Activated CD4-positive, alpha-beta T cell treated with anti-CD3 and anti-CD28 coated beads for 36 hours (primary cell): ENCODE measurements at regions not wholly inside any gene's neighbourhood (a gene's known extent, or its start where the extent isn't known, plus 50 kb on each side); places are given as distances from the start of the nearest gene placed in this dataset.

ENCODE experiments used
- ATAC-seq: fragments of 200-7000 bp; cut with Tn5 transposase; one replicate; pipeline ENCODE4 v1.10.0; 2021; ENCODE audit warnings: mild to moderate bottlenecking, moderate library complexity
- CTCF ChIA-PET: fragments of 350-600 bp; sonication (Branson Sonifier 250); formaldehyde crosslinking; loops from one replicate; lab custom pipeline; 2021; ENCODE audit warnings: antibody characterized with exemption; lab: Charles Lee
- POLR2A ChIA-PET: fragments of 350-600 bp; sonication (Branson Sonifier 250); formaldehyde crosslinking; loops from one replicate; lab custom pipeline; 2021; ENCODE audit warnings: antibody characterized with exemption, inconsistent platforms; lab: Charles Lee
- DNase-seq: peaks from one replicate; pipeline ENCODE4 v3.0.0-alpha.2; 2020
- H3K27ac Mint-ChIP-seq: one replicate; pipeline ENCODE4 v1.8.0; 2021; ENCODE audit warnings: mixed read lengths
- H3K27me3 Mint-ChIP-seq: one replicate; pipeline ENCODE4 v1.8.0; 2021; ENCODE audit warnings: mixed read lengths
- H3K36me3 Mint-ChIP-seq: one replicate; pipeline ENCODE4 v1.8.0; 2021; ENCODE audit warnings: low read depth, mixed read lengths
- H3K4me1 Mint-ChIP-seq: one replicate; pipeline ENCODE4 v1.8.0; 2021; ENCODE audit warnings: mixed read lengths
- H3K4me3 Mint-ChIP-seq: one replicate; pipeline ENCODE4 v1.8.0; 2021; ENCODE audit warnings: mild to moderate bottlenecking, moderate library complexity, mixed read lengths
- H3K9me3 Mint-ChIP-seq: one replicate; pipeline ENCODE4 v1.8.0; 2021; ENCODE audit warnings: low read depth, mixed read lengths
- intact Hi-C, 2 experiments: fragments of 100-400 bp; cut with DNase I in 1 of 2; cut with micrococcal nuclease in 1 of 2; formaldehyde crosslinking; loops; one replicate each; pipeline versions ENCODE4 v1.14.2 to v1.15.1; 2022 to 2024; cut with DNase I, micrococcal nuclease

- H3K9me3 Mint-ChIP-seq, result peaks cover 2% of the 10 kb centered on the region
- ATAC-seq (no peak), DNase-seq (no peak)
- intact Hi-C loops, result no loop called here
- ChIA-PET POLR2A (no interaction called here), CTCF (no interaction called here)
- H3K27ac Mint-ChIP-seq, result no peak overlapping the region
- H3K36me3 Mint-ChIP-seq, result no peaks in the 10 kb centered on the region
- no peaks in the 10 kb centered on the region for H3K4me1 Mint-ChIP-seq
- no peaks in the 10 kb centered on the region for H3K27me3 Mint-ChIP-seq
- no peak overlapping the region for H3K4me3 Mint-ChIP-seq
Measured at GRCh38 chr1:72946903-72947499, 664.7 kb upstream of the NEGR1 start.

DNA sequence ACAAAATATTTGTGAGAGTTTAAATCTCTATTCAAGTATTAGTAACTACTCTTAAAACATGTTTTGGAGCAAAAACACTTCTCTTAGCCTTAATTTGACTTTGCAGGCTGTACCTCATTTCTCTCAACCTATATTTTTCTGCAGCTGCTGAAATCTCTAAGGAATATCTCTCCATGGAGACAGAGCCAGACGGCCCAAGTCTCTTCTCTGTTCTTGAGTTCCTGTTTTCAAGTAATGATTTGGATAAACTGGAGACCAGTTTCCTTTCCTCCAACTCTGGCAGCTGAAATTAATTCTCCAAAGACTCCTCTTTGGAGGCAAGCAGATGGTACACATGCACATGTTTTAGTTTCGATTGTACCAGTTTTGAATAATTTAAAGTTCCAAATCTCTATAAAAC is 659.7 kb upstream of the NEGR1 start:
- Mint-ChIP-seq H3K4me1 (no peaks in the 10 kb centered on the region), H3K36me3 (no peaks in the 10 kb centered on the region), H3K9me3 (no peaks in the 10 kb centered on the region), H3K27ac (no peak overlapping the region), H3K4me3 (no peak overlapping the region), H3K27me3 (no peaks in the 10 kb centered on the region)
- intact Hi-C loops, result no loop called here
- ATAC-seq (no peak), DNase-seq (no peak)
- POLR2A ChIA-PET, result no interaction called here
- CTCF ChIA-PET, result no interaction called here

GRCh38 chr1:72938408-72938807 is 656.1 kb upstream of the NEGR1 start:
- no peak overlapping the region for H3K27ac Mint-ChIP-seq
- no peak for ATAC-seq
- POLR2A ChIA-PET, result no interaction called here

GRCh38 chr1:72937905-72938304 is 655.6 kb upstream of the NEGR1 start:
- DNase-seq (no peak), ATAC-seq (no peak)
- Mint-ChIP-seq H3K27ac (no peak overlapping the region), H3K4me3 (no peak overlapping the region), H3K36me3 (no peaks in the 10 kb centered on the region), H3K27me3 (no peaks in the 10 kb centered on the region), H3K9me3 (no peaks in the 10 kb centered on the region), H3K4me1 (no peaks in the 10 kb centered on the region)
- intact Hi-C loops, result no loop called here
- POLR2A ChIA-PET, result no interaction called here
- CTCF ChIA-PET, result no interaction called here

More at GRCh38 chr1:72938408-72938807, 656.1 kb upstream of the NEGR1 start:
- intact Hi-C loops, result no loop called here
- Mint-ChIP-seq H3K4me1 (no peaks in the 10 kb centered on the region), H3K4me3 (no peak overlapping the region), H3K9me3 (no peaks in the 10 kb centered on the region), H3K36me3 (no peaks in the 10 kb centered on the region), H3K27me3 (no peaks in the 10 kb centered on the region)
- DNase-seq, result no peak
- CTCF ChIA-PET, result no interaction called here

DNA sequence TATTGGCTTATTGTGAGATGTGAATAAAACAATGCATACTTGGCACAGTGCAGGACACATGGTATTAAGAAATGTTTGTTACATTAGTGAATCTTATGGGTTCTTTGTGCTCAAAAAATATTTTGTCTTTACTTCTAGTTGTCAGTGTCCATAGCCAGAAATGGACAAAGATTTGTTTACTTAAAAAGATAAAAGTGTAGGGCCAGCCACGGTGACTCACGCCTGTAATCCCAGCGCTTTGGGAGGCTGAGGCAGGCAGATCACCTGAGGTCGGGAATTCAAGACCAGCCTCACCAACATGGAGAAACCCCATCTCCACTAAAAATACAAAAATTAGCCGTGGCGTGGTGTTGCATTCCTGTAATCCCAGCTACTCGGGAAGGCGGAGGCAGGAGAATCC is 654.6 kb upstream of the NEGR1 start:
- DNase-seq (no peak), ATAC-seq (no peak)
- Mint-ChIP-seq H3K9me3 (peaks cover 4% of the 10 kb centered on the region), H3K4me3 (no peak overlapping the region), H3K27ac (no peak overlapping the region), H3K36me3 (no peaks in the 10 kb centered on the region), H3K27me3 (no peaks in the 10 kb centered on the region), H3K4me1 (no peaks in the 10 kb centered on the region)
- intact Hi-C loops, result no loop called here
- ChIA-PET CTCF (no interaction called here), POLR2A (no interaction called here)

DNA sequence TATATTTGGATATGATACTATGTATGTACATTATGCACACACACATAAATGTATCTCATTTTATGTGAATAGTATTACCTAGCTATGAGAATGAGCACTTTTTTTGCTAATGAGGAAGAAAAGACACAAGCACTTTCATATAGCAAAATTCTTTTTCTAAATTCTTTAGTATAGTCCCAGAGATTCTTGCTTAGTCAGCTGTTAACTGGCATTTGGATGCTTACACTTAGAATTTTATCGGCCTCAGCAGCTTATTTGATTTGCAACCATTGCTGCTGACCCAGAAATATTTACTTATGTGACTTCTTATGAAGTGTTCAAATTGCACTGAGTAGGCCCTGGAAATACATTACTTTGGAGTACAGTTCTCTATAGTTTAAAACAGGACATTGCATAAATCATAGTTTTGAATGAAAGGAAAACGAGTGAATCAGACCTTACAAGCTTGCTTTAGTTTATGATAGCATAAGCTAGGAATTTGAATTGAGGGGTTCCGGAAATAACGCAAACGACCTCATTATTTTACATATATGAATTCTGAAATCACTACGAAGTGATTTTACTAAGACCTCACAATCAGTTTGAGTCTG is 653.9 kb upstream of the NEGR1 start:
- DNase-seq, result no peak
- CTCF ChIA-PET, result no interaction called here
- Mint-ChIP-seq H3K9me3 (peaks cover 4% of the 10 kb centered on the region), H3K27ac (no peak overlapping the region), H3K4me1 (no peaks in the 10 kb centered on the region), H3K4me3 (no peak overlapping the region), H3K36me3 (no peaks in the 10 kb centered on the region), H3K27me3 (no peaks in the 10 kb centered on the region)
- POLR2A ChIA-PET, result no interaction called here
- no peak for ATAC-seq
- intact Hi-C loops, result no loop called here

DNA sequence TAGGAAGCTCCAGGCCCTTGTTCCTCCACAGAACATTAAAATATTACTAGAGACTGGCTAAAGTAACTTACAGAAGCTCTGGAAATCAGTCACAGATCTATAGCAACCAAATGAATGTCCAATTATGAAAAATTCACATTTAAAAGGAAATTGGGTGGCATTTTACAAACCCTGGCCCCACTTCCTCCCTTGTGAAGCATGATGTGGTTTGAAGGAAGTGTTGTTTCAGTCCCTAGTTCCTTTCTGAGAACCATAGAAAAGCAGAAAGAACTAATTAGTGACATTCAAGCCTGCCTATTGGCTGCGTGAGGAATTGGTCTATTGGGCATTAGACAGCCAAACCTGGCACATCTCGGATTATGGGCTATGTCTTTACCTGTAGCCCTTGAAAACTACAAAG is 649.7 kb upstream of the NEGR1 start:
- H3K4me3 Mint-ChIP-seq, result no peak overlapping the region
- POLR2A ChIA-PET, result no interaction called here
- H3K27me3 Mint-ChIP-seq, result no peaks in the 10 kb centered on the region

DNA sequence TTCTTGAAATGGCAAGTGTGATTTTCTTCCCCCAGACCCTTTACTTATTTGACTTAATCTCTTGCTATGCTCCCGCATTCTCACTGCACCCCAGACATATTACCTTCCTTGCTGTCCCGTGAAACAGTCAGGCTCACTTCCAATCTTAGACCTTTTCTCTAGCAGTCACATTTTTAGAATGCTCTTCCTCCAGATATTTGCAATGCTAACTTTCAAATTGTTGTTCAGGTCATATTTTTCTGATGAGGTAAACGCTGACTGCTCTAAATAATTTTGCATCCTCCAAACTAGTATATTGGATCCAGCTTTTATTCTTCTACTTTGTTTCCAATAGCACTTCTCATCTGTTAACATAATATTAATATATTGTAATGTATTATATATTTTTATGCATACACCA is 648.2 kb upstream of the NEGR1 start:
- H3K36me3 Mint-ChIP-seq, result no peaks in the 10 kb centered on the region
- POLR2A ChIA-PET, result no interaction called here

More for the DNA sequence above, 649.7 kb upstream of the NEGR1 start:
- DNase-seq (no peak), ATAC-seq (no peak)
- CTCF ChIA-PET, result no interaction called here
- intact Hi-C loops, result no loop called here
- H3K9me3 Mint-ChIP-seq, result peaks cover 12% of the 10 kb centered on the region
- no peaks in the 10 kb centered on the region for H3K4me1 Mint-ChIP-seq
- no peaks in the 10 kb centered on the region for H3K36me3 Mint-ChIP-seq
- no peak overlapping the region for H3K27ac Mint-ChIP-seq

GRCh38 chr1:72918940-72919339 is 636.6 kb upstream of the NEGR1 start:
- no peaks in the 10 kb centered on the region for H3K36me3 Mint-ChIP-seq
- DNase-seq, result no peak
- no peaks in the 10 kb centered on the region for H3K4me1 Mint-ChIP-seq
- no peaks in the 10 kb centered on the region for H3K27me3 Mint-ChIP-seq
- H3K9me3 Mint-ChIP-seq, result peaks cover 5% of the 10 kb centered on the region
- ChIA-PET CTCF (no interaction called here), POLR2A (no interaction called here)
- H3K27ac Mint-ChIP-seq, result no peak overlapping the region
- H3K4me3 Mint-ChIP-seq, result no peak overlapping the region
- ATAC-seq, result no peak
- intact Hi-C loops, result no loop called here

More for the DNA sequence above, 648.2 kb upstream of the NEGR1 start:
- ATAC-seq, result no peak
- DNase-seq, result no peak
- CTCF ChIA-PET, result interaction anchor here (1.1 kb wide), 1 partner anchor 9 kb away, joined by 3 read pairs; no protein-coding TSS in a partner anchor
- no peaks in the 10 kb centered on the region for H3K4me1 Mint-ChIP-seq
- H3K9me3 Mint-ChIP-seq, result peaks cover 12% of the 10 kb centered on the region
- H3K27ac Mint-ChIP-seq, result no peak overlapping the region
- no peaks in the 10 kb centered on the region for H3K27me3 Mint-ChIP-seq
- intact Hi-C loops, result no loop called here
- no peak overlapping the region for H3K4me3 Mint-ChIP-seq

DNA sequence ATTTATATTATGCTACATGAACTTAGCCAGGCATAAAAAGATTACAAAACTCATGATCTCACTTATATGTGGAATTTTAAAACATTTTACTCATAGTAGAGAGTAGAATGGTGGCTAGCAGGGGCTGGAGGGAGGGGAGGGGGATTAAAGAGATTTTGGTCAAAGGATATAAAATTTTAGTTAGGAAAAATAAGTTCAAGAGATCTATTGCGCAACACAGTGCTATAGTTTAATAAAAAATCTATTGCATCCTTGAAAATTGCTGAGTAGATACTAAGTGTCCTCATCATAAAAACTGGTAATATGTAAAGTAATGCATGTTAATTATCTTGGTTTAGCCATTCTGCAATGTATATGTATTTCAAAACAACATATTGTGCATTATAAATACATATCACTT is 635.6 kb upstream of the NEGR1 start:
- DNase-seq, result no peak
- intact Hi-C loops, result no loop called here
- no peaks in the 10 kb centered on the region for H3K27me3 Mint-ChIP-seq
- peaks cover 5% of the 10 kb centered on the region for H3K9me3 Mint-ChIP-seq
- CTCF ChIA-PET, result no interaction called here
- H3K36me3 Mint-ChIP-seq, result no peaks in the 10 kb centered on the region
- ATAC-seq, result no peak
- no peak overlapping the region for H3K4me3 Mint-ChIP-seq
- POLR2A ChIA-PET, result no interaction called here
- no peak overlapping the region for H3K27ac Mint-ChIP-seq
- H3K4me1 Mint-ChIP-seq, result no peaks in the 10 kb centered on the region

GRCh38 chr1:72915581-72915980 is 633.2 kb upstream of the NEGR1 start:
- POLR2A ChIA-PET, result no interaction called here
- no peak for ATAC-seq

GRCh38 chr1:72911656-72912055 is 629.3 kb upstream of the NEGR1 start:
- Mint-ChIP-seq H3K36me3 (no peaks in the 10 kb centered on the region), H3K9me3 (peaks cover 8% of the 10 kb centered on the region), H3K27me3 (no peaks in the 10 kb centered on the region), H3K4me1 (no peaks in the 10 kb centered on the region), H3K27ac (no peak overlapping the region), H3K4me3 (no peak overlapping the region)
- intact Hi-C loops, result no loop called here
- ChIA-PET POLR2A (no interaction called here), CTCF (no interaction called here)
- ATAC-seq, result no peak
- DNase-seq, result no peak

More at GRCh38 chr1:72915581-72915980, 633.2 kb upstream of the NEGR1 start:
- DNase-seq, result no peak
- CTCF ChIA-PET, result no interaction called here
- Mint-ChIP-seq H3K36me3 (no peaks in the 10 kb centered on the region), H3K27me3 (no peaks in the 10 kb centered on the region), H3K4me1 (no peaks in the 10 kb centered on the region), H3K4me3 (no peak overlapping the region), H3K27ac (no peak overlapping the region), H3K9me3 (peaks cover 5% of the 10 kb centered on the region)
- intact Hi-C loops, result no loop called here
